ENCODE measurements at regions not wholly inside any gene's neighbourhood (a gene's known extent, or its start where the extent isn't known, plus 50 kb on each side); places are given as distances from the start of the nearest gene placed in this dataset.

GRCh38 chr2:222049946-222050345 lies 248.9 kb downstream of the PAX3 start:
- TF ChIP-seq CTCF (IDR thresholded peaks at IDR 0.05; ENCODE audit: control extremely low read depth, extremely low read depth): no peak
- 72 to 79% methylated on average over 3 of the region's 3 CpGs for WGBS, 2 donors
- DNase-seq (no peak), ATAC-seq (ENCODE audit: insufficient read depth, low FRiP score) (peak; percentile 23)
- Histone ChIP-seq H3K36me3 (ENCODE audit: control insufficient read depth in 4 of 4, insufficient read depth in 4 of 4, low read length in 4 of 4) (no peaks in the 10 kb centered on the region), H3K4me1 (ENCODE audit: control insufficient read depth in 5 of 5, insufficient read depth in 5 of 5, low read length in 5 of 5) (no peaks in the 10 kb centered on the region), H3K4me3 (no peak overlapping the region), H3K9me3 (ENCODE audit: control insufficient read depth in 4 of 4, insufficient read depth in 3 of 4, low read length in 3 of 4) (no peaks in the 10 kb centered on the region), H3K9ac (ENCODE audit: insufficient read depth in 1 of 2, low read length in 2 of 2) (no peak overlapping the region), H3K27me3 (ENCODE audit: control insufficient read depth in 3 of 3, insufficient read depth in 3 of 3, low read length in 2 of 3) (peaks cover 0 to 16% (median 16%) of the 10 kb centered on the region in 3 donors), H3K27ac (ENCODE audit: low read depth in 1 of 2, low read length in 1 of 2) (no peak overlapping the region)

- no peak for TF ChIP-seq CTCF (IDR thresholded peaks at IDR 0.05; ENCODE audit: control extremely low read depth, extremely low read depth)
- WGBS, 2 donors: 69 to 82% methylated on average over 4 of the region's 4 CpGs
- Histone ChIP-seq H3K4me3 (no peak overlapping the region), H3K9me3 (ENCODE audit: control insufficient read depth in 4 of 4, insufficient read depth in 3 of 4, low read length in 3 of 4) (no peaks in the 10 kb centered on the region), H3K9ac (ENCODE audit: insufficient read depth in 1 of 2, low read length in 2 of 2) (no peak overlapping the region), H3K4me1 (ENCODE audit: control insufficient read depth in 5 of 5, insufficient read depth in 5 of 5, low read length in 5 of 5) (no peaks in the 10 kb centered on the region), H3K27ac (ENCODE audit: low read depth in 1 of 2, low read length in 1 of 2) (no peak overlapping the region), H3K27me3 (ENCODE audit: control insufficient read depth in 3 of 3, insufficient read depth in 3 of 3, low read length in 2 of 3) (peaks cover 0 to 10% (median 0%) of the 10 kb centered on the region in 3 donors), H3K36me3 (ENCODE audit: control insufficient read depth in 4 of 4, insufficient read depth in 4 of 4, low read length in 4 of 4) (no peaks in the 10 kb centered on the region)
- peak; percentile 23 to 62 (median 50) for DNase-seq
- ATAC-seq (ENCODE audit: insufficient read depth, low FRiP score): no peak
Observed at GRCh38 chr2:222043897-222044296, 254.9 kb downstream of the PAX3 start.

GRCh38 chr2:222042666-222043065 lies 256.1 kb downstream of the PAX3 start:
- Histone ChIP-seq H3K27ac (ENCODE audit: low read depth in 1 of 2, low read length in 1 of 2) (no peak overlapping the region), H3K9me3 (ENCODE audit: control insufficient read depth in 4 of 4, insufficient read depth in 3 of 4, low read length in 3 of 4) (no peaks in the 10 kb centered on the region), H3K4me1 (ENCODE audit: control insufficient read depth in 5 of 5, insufficient read depth in 5 of 5, low read length in 5 of 5) (no peaks in the 10 kb centered on the region), H3K4me3 (no peak overlapping the region), H3K27me3 (ENCODE audit: control insufficient read depth in 3 of 3, insufficient read depth in 3 of 3, low read length in 2 of 3) (peaks cover 0 to 4% (median 0%) of the 10 kb centered on the region in 3 donors), H3K36me3 (ENCODE audit: control insufficient read depth in 4 of 4, insufficient read depth in 4 of 4, low read length in 4 of 4) (no peaks in the 10 kb centered on the region), H3K9ac (ENCODE audit: insufficient read depth in 1 of 2, low read length in 2 of 2) (no peak overlapping the region)
- 68 to 78% methylated on average over 4 of the region's 4 CpGs for WGBS, 2 donors
- no peak for ATAC-seq (ENCODE audit: insufficient read depth, low FRiP score)
- no peak for DNase-seq
- TF ChIP-seq CTCF (IDR thresholded peaks at IDR 0.05; ENCODE audit: control extremely low read depth, extremely low read depth): no peak

- no peak for TF ChIP-seq CTCF (IDR thresholded peaks at IDR 0.05; ENCODE audit: control extremely low read depth, extremely low read depth)
- Histone ChIP-seq H3K4me1 (ENCODE audit: control insufficient read depth in 5 of 5, insufficient read depth in 5 of 5, low read length in 5 of 5) (no peaks in the 10 kb centered on the region), H3K9ac (ENCODE audit: insufficient read depth in 1 of 2, low read length in 2 of 2) (no peak overlapping the region), H3K27me3 (ENCODE audit: control insufficient read depth in 3 of 3, insufficient read depth in 3 of 3, low read length in 2 of 3) (peaks cover 0 to 4% (median 0%) of the 10 kb centered on the region in 3 donors), H3K4me3 (no peak overlapping the region), H3K27ac (ENCODE audit: low read depth in 1 of 2, low read length in 1 of 2) (no peak overlapping the region), H3K36me3 (ENCODE audit: control insufficient read depth in 4 of 4, insufficient read depth in 4 of 4, low read length in 4 of 4) (no peaks in the 10 kb centered on the region), H3K9me3 (ENCODE audit: control insufficient read depth in 4 of 4, insufficient read depth in 3 of 4, low read length in 3 of 4) (no peaks in the 10 kb centered on the region)
- DNase-seq (no peak), ATAC-seq (ENCODE audit: insufficient read depth, low FRiP score) (no peak)
- 84 to 86% methylated on average over 2 of the region's 2 CpGs for WGBS, 2 donors
Observed at GRCh38 chr2:222040333-222040732, 258.5 kb downstream of the PAX3 start.

All from lung (tissue), 11 donors.